Neural progenitor cell (in vitro differentiated cells): ENCODE measurements at regions not wholly inside any gene's neighbourhood (a gene's known extent, or its start where the extent isn't known, plus 50 kb on each side); places are given as distances from the start of the nearest gene placed in this dataset.

ENCODE experiments used
- CTCF ChIP-seq: fragments of 200-600 bp; sonication (generic); IDR thresholded peaks from 2 replicates; pipeline ENCODE4 v1.5.1; 2017; ENCODE audit warnings: antibody characterized with exemption, mild to moderate bottlenecking
- EZH2 ChIP-seq: fragments of 200-600 bp; sonication (generic); IDR thresholded peaks from 2 replicates; pipeline ENCODE4 v1.6.1; 2017; ENCODE audit warnings: antibody characterized with exemption, mild to moderate bottlenecking, moderate library complexity
- EZH2phosphoT487 ChIP-seq: fragments of 200-600 bp; sonication (generic); IDR thresholded peaks from 2 replicates; pipeline ENCODE4 v1.6.1; 2017; ENCODE audit warnings: antibody characterized with exemption

DNA sequence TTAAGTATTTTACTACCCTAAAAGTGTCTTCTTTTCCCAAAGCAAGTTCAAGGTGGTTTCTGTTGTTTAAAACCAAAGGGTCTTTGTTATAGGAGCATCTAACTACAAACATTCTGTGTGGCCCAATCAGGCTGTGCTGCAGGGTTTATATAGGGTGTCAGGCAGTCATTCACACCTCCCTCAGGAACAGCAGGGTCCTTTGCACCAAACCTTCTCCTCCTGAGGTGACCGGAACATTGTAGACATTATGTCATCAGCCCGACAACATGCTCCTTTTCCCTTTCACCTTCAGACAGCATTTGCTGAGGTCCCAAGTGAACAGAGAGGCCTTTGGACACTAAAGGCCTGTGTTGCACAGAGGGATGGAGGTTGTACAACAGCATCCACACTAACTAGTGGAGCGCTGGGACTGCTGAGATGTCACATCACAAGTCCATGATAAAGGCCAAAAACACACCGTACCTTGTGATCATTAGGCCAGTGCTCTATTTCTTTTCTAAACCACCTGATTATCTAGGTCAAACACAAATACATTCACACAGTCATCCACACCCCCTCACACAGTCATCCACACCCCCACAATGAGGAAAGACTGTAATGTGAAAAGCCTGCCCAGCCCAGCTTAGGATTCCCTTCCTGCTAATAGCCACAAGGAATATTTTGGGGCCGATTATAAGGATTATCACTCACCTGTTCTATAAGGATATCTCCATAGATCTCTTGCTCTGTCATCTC lies 123.8 kb upstream of the VLDLR start:
- TF ChIP-seq CTCF = no peak
- TF ChIP-seq EZH2phosphoT487 = no peak
- TF ChIP-seq EZH2 = no peak
